Epithelial cell of esophagus (primary cell): ENCODE measurements at regions not wholly inside any gene's neighbourhood (a gene's known extent, or its start where the extent isn't known, plus 50 kb on each side); places are given as distances from the start of the nearest gene placed in this dataset.

Experiments
- DNase-seq: peaks from one replicate; pipeline ENCODE4 v3.0.0; 2010; ENCODE audit warnings: low read depth
- H3K4me3 ChIP-seq: 2 replicates; pipeline ENCODE4 v1.5.1; 2011; ENCODE audit warnings: mild to moderate bottlenecking, low read length, control low read depth
- TF ChIP-seq, protein P1 (sequence below): IDR thresholded peaks from 2 replicates; pipeline ENCODE4 v1.5.1; 2011; ENCODE audit warnings: low read depth, mild to moderate bottlenecking, low read length, control low read depth, inconsistent platforms; ENCODE audit not compliant: insufficient read depth; ENCODE audit errors: missing control alignments

DNA sequence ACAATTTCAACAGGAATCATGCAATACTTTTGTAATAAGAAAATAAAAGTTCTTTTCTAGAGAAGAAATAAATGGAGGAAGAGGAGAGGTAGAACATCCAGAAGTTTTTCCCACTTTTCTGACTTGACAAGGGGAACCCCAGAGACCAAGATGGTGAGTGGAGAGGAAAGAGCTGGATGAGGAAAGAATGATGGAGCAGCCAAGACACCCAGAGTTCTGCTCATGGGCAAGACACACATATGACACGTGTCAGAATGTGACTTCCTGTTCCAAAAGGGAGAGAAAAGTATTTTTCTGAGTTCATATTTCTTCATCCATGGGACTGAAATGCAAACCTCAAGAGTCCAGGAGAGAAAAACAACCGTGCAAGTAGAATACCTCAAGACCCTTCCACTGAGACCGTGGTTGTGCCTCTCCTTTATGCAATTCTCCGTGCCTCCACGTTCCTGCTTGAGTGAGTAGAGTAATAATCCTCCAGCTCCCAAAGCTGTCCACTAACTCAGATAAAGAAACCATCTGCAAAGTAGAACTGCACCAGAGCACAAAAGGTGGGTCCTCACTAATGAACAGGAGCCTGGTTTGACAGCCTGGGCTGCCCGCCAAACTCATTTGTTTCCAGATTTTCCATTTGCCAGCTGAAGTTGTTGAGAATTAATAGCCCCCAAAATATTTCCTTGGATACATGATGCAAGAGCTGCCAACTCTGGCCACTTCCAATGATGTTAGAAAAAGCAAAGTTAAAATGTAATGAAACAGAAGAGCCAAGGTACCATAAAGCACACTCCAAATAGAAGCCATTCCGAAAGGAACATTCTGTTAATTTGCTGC is 272.6 kb upstream of the IGF1R start:
- no peak for DNase-seq
- H3K4me3 ChIP-seq: no peak overlapping the region
- TF ChIP-seq, protein P1, sequence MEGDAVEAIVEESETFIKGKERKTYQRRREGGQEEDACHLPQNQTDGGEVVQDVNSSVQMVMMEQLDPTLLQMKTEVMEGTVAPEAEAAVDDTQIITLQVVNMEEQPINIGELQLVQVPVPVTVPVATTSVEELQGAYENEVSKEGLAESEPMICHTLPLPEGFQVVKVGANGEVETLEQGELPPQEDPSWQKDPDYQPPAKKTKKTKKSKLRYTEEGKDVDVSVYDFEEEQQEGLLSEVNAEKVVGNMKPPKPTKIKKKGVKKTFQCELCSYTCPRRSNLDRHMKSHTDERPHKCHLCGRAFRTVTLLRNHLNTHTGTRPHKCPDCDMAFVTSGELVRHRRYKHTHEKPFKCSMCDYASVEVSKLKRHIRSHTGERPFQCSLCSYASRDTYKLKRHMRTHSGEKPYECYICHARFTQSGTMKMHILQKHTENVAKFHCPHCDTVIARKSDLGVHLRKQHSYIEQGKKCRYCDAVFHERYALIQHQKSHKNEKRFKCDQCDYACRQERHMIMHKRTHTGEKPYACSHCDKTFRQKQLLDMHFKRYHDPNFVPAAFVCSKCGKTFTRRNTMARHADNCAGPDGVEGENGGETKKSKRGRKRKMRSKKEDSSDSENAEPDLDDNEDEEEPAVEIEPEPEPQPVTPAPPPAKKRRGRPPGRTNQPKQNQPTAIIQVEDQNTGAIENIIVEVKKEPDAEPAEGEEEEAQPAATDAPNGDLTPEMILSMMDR: no peak

- TF ChIP-seq, protein P1: no peak
- no peak for DNase-seq
- H3K4me3 ChIP-seq: no peak overlapping the region
These were observed 267.6 kb upstream of the IGF1R start for GRCh38 chr15:98380721-98381120.

GRCh38 chr15:98381446-98381845 is 266.9 kb upstream of the IGF1R start:
- TF ChIP-seq, protein P1: no peak
- peak; percentile 18 for DNase-seq

GRCh38 chr15:98382139-98382538 is 266.2 kb upstream of the IGF1R start:
- TF ChIP-seq, protein P1: no peak
- no peak for DNase-seq

More at GRCh38 chr15:98381446-98381845, 266.9 kb upstream of the IGF1R start:
- no peak overlapping the region for H3K4me3 ChIP-seq

DNA sequence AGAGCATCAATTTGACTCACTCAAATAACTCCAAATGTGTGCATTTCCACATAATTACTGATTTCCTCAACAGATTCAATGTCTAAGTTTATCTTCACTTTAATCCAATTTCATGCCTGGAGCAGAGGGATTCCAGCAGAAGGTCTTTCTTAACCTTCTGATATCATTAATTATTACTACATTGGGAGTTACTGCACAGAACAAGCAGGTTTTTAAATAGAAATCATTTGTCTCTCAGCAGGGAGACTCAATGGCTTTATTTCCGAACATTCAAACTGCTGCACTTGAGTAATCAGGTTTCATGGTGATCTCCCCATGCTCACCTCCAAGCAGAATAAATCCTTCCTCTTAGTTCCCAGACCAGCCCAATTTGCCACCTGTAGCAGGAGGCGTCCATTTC is 264.8 kb upstream of the IGF1R start:
- TF ChIP-seq, protein P1: no peak
- H3K4me3 ChIP-seq: no peak overlapping the region
- DNase-seq: no peak

More at GRCh38 chr15:98382139-98382538, 266.2 kb upstream of the IGF1R start:
- no peak overlapping the region for H3K4me3 ChIP-seq

GRCh38 chr15:98384328-98385029 is 263.9 kb upstream of the IGF1R start:
- DNase-seq: no peak
- TF ChIP-seq, protein P1: no peak
- no peak overlapping the region for H3K4me3 ChIP-seq
